ENCODE measurements at regions not wholly inside any gene's neighbourhood (a gene's known extent, or its start where the extent isn't known, plus 50 kb on each side); places are given as distances from the start of the nearest gene placed in this dataset.

- no peak for TF ChIP-seq CTCF (IDR thresholded peaks at IDR 0.05; ENCODE audit: insufficient read depth, low read length, poor library complexity, severe bottlenecking)
- no peak for TF ChIP-seq EZH2phosphoT487 (conservative IDR thresholded peaks at IDR 0.05; ENCODE audit: low read length)
- H3K4me2 ChIP-seq (ENCODE audit: low read depth, low read length, poor library complexity, severe bottlenecking): no peak overlapping the region
These were observed 453.7 kb upstream of the RGS6 start for GRCh38 chr14:71478542-71478941.

GRCh38 chr14:71481021-71481654, 451.1 kb upstream of the RGS6 start:
- Histone ChIP-seq H3K27ac (ENCODE audit: low read depth, low read length) (no peak overlapping the region), H3K27me3 (ENCODE audit: low read length) (no peaks in the 10 kb centered on the region), H3F3A (ENCODE audit: insufficient read depth) (no peaks in the 10 kb centered on the region), H3K4me3 (ENCODE audit: insufficient read depth, low read length, poor library complexity, severe bottlenecking) (no peak overlapping the region), H3K9me3 (ENCODE audit: insufficient read depth, low read length) (no peaks in the 10 kb centered on the region), H3K79me2 (ENCODE audit: insufficient read depth, low read length) (no peaks in the 10 kb centered on the region), H3K9ac (ENCODE audit: low read length) (no peak overlapping the region), H2AFZ (ENCODE audit: low read depth, low read length, severe bottlenecking) (no peak overlapping the region), H3K36me3 (ENCODE audit: low read length) (no peaks in the 10 kb centered on the region), H3K9me2 (replicated peaks; ENCODE audit: insufficient read depth, low read length) (no peaks in the 10 kb centered on the region), H3K4me2 (ENCODE audit: low read depth, low read length, poor library complexity, severe bottlenecking) (no peak overlapping the region), H4K20me1 (ENCODE audit: low read depth, low read length) (no peaks in the 10 kb centered on the region)
- TF ChIP-seq CTCF (IDR thresholded peaks at IDR 0.05; ENCODE audit: insufficient read depth, low read length, poor library complexity, severe bottlenecking) (no peak), EZH2phosphoT487 (conservative IDR thresholded peaks at IDR 0.05; ENCODE audit: low read length) (no peak)

More at GRCh38 chr14:71478542-71478941, 453.7 kb upstream of the RGS6 start:
- H3K4me3 ChIP-seq (ENCODE audit: insufficient read depth, low read length, poor library complexity, severe bottlenecking): no peak overlapping the region
- H3K36me3 ChIP-seq (ENCODE audit: low read length): no peaks in the 10 kb centered on the region
- no peak overlapping the region for H2AFZ ChIP-seq (ENCODE audit: low read depth, low read length, severe bottlenecking)
- H3K9me3 ChIP-seq (ENCODE audit: insufficient read depth, low read length): no peaks in the 10 kb centered on the region
- no peaks in the 10 kb centered on the region for H4K20me1 ChIP-seq (ENCODE audit: low read depth, low read length)
- no peaks in the 10 kb centered on the region for H3F3A ChIP-seq (ENCODE audit: insufficient read depth)
- no peak overlapping the region for H3K27ac ChIP-seq (ENCODE audit: low read depth, low read length)
- H3K27me3 ChIP-seq (ENCODE audit: low read length): no peaks in the 10 kb centered on the region
- H3K79me2 ChIP-seq (ENCODE audit: insufficient read depth, low read length): no peaks in the 10 kb centered on the region
- H3K9me2 ChIP-seq (replicated peaks; ENCODE audit: insufficient read depth, low read length): no peaks in the 10 kb centered on the region
- H3K9ac ChIP-seq (ENCODE audit: low read length): no peak overlapping the region

GRCh38 chr14:71482671-71483070, 449.6 kb upstream of the RGS6 start:
- no peak for TF ChIP-seq CTCF (IDR thresholded peaks at IDR 0.05; ENCODE audit: insufficient read depth, low read length, poor library complexity, severe bottlenecking)
- no peak for TF ChIP-seq EZH2phosphoT487 (conservative IDR thresholded peaks at IDR 0.05; ENCODE audit: low read length)
- Histone ChIP-seq H3K4me2 (ENCODE audit: low read depth, low read length, poor library complexity, severe bottlenecking) (no peak overlapping the region), H3K4me3 (ENCODE audit: insufficient read depth, low read length, poor library complexity, severe bottlenecking) (no peak overlapping the region), H3K79me2 (ENCODE audit: insufficient read depth, low read length) (no peaks in the 10 kb centered on the region), H4K20me1 (ENCODE audit: low read depth, low read length) (no peaks in the 10 kb centered on the region), H3K9ac (ENCODE audit: low read length) (no peak overlapping the region), H3F3A (ENCODE audit: insufficient read depth) (no peaks in the 10 kb centered on the region), H3K27ac (ENCODE audit: low read depth, low read length) (no peak overlapping the region), H2AFZ (ENCODE audit: low read depth, low read length, severe bottlenecking) (no peak overlapping the region), H3K36me3 (ENCODE audit: low read length) (no peaks in the 10 kb centered on the region), H3K27me3 (ENCODE audit: low read length) (no peaks in the 10 kb centered on the region), H3K9me2 (replicated peaks; ENCODE audit: insufficient read depth, low read length) (no peaks in the 10 kb centered on the region), H3K9me3 (ENCODE audit: insufficient read depth, low read length) (no peaks in the 10 kb centered on the region)

Data from SU-DHL-6 (cell line).